ENCODE measurements at regions not wholly inside any gene's neighbourhood (a gene's known extent, or its start where the extent isn't known, plus 50 kb on each side); places are given as distances from the start of the nearest gene placed in this dataset.

DNA sequence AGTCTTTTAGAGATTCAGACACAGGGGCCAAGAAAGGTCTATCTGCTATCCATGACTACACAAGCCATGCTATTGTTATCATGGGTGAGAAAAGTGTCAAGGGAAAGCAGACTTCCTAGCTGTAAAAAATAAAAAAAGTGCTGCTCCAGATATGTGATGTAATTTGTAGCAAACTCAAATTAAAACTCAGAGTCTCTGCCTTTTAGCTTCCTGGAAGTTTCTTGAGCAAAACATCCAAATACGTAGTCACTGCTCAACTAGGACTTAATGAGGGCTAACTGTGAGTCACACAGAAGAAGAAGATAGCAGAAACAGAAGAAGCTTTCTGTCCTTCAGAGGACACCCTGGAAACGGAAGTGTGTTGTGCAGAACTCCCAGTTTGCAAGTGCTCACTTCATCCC lies 393.4 kb upstream of the NR2F2 start:
- TF ChIP-seq, protein P1, sequence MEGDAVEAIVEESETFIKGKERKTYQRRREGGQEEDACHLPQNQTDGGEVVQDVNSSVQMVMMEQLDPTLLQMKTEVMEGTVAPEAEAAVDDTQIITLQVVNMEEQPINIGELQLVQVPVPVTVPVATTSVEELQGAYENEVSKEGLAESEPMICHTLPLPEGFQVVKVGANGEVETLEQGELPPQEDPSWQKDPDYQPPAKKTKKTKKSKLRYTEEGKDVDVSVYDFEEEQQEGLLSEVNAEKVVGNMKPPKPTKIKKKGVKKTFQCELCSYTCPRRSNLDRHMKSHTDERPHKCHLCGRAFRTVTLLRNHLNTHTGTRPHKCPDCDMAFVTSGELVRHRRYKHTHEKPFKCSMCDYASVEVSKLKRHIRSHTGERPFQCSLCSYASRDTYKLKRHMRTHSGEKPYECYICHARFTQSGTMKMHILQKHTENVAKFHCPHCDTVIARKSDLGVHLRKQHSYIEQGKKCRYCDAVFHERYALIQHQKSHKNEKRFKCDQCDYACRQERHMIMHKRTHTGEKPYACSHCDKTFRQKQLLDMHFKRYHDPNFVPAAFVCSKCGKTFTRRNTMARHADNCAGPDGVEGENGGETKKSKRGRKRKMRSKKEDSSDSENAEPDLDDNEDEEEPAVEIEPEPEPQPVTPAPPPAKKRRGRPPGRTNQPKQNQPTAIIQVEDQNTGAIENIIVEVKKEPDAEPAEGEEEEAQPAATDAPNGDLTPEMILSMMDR (IDR thresholded peaks at IDR 0.05; ENCODE audit: low read length), result no peak
- no peak for TF ChIP-seq EZH2 (IDR thresholded peaks at IDR 0.05; ENCODE audit: borderline replicate concordance, low read length)
